NCI-H82 treated with DMSO at 0.1 percent for 48 hours (cell line): ENCODE measurements at regions not wholly inside any gene's neighbourhood (a gene's known extent, or its start where the extent isn't known, plus 50 kb on each side); places are given as distances from the start of the nearest gene placed in this dataset.

ENCODE experiments used
- DNase-seq: peaks from one replicate; lab custom pipeline; 2025; ENCODE audit not compliant: unreplicated experiment; lab: John Stamatoyannopoulos, UW

- no peak for DNase-seq
Observed at GRCh38 chr4:28730304-28730703, 1869.7 kb downstream of the STIM2 start.

- DNase-seq = no peak
Observed at GRCh38 chr4:28744066-28744465, 1883.4 kb downstream of the STIM2 start.

- no peak for DNase-seq
Observed at GRCh38 chr4:28754376-28754775, 1893.7 kb downstream of the STIM2 start.

- no peak for DNase-seq
Observed at GRCh38 chr4:28755081-28755480, 1894.4 kb downstream of the STIM2 start.

- DNase-seq = no peak
Observed at GRCh38 chr4:28759064-28759463, 1898.4 kb downstream of the STIM2 start.

- DNase-seq = no peak
Observed at GRCh38 chr4:28760003-28760402, 1899.4 kb downstream of the STIM2 start.

- no peak for DNase-seq
Observed at GRCh38 chr4:28772066-28772465, 1911.4 kb downstream of the STIM2 start.

- no peak for DNase-seq
Observed at GRCh38 chr4:28772788-28773187, 1912.1 kb downstream of the STIM2 start.

GRCh38 chr4:28774344-28774743, 1913.7 kb downstream of the STIM2 start:
- DNase-seq = no peak

GRCh38 chr4:28776004-28776403, 1915.4 kb downstream of the STIM2 start:
- no peak for DNase-seq

- DNase-seq = no peak
Observed at GRCh38 chr4:28784188-28784587, 1923.5 kb downstream of the STIM2 start.

GRCh38 chr4:28787947-28788346, 1927.3 kb downstream of the STIM2 start:
- no peak for DNase-seq

GRCh38 chr4:28788929-28789490, 1928.4 kb downstream of the STIM2 start:
- no peak for DNase-seq

GRCh38 chr4:28792917-28793597, 1927.1 kb upstream of the PCDH7 start:
- DNase-seq = no peak

GRCh38 chr4:28799696-28800095, 1920.5 kb upstream of the PCDH7 start:
- DNase-seq = peak; percentile 67

- DNase-seq = no peak
Observed at GRCh38 chr4:28811025-28811424, 1909.1 kb upstream of the PCDH7 start.

- no peak for DNase-seq
Observed at GRCh38 chr4:28822163-28822562, 1898.0 kb upstream of the PCDH7 start.

GRCh38 chr4:28827866-28828265, 1892.3 kb upstream of the PCDH7 start:
- no peak for DNase-seq

GRCh38 chr4:28831867-28832266, 1888.3 kb upstream of the PCDH7 start:
- no peak for DNase-seq

GRCh38 chr4:28832444-28832843, 1887.7 kb upstream of the PCDH7 start:
- DNase-seq = no peak

- DNase-seq = no peak
Observed at GRCh38 chr4:28834120-28834519, 1886.0 kb upstream of the PCDH7 start.

- no peak for DNase-seq
Observed at GRCh38 chr4:28835501-28835900, 1884.7 kb upstream of the PCDH7 start.

- peak; percentile 29 for DNase-seq
Observed at GRCh38 chr4:28842271-28842670, 1877.9 kb upstream of the PCDH7 start.
